ENCODE measurements at regions not wholly inside any gene's neighbourhood (a gene's known extent, or its start where the extent isn't known, plus 50 kb on each side); places are given as distances from the start of the nearest gene placed in this dataset.
"Not testable (repeated sequence)": the region's sequence is repeated elsewhere in the genome, so short reads cannot be mapped to it uniquely, and the experiment has no call there.

DNA sequence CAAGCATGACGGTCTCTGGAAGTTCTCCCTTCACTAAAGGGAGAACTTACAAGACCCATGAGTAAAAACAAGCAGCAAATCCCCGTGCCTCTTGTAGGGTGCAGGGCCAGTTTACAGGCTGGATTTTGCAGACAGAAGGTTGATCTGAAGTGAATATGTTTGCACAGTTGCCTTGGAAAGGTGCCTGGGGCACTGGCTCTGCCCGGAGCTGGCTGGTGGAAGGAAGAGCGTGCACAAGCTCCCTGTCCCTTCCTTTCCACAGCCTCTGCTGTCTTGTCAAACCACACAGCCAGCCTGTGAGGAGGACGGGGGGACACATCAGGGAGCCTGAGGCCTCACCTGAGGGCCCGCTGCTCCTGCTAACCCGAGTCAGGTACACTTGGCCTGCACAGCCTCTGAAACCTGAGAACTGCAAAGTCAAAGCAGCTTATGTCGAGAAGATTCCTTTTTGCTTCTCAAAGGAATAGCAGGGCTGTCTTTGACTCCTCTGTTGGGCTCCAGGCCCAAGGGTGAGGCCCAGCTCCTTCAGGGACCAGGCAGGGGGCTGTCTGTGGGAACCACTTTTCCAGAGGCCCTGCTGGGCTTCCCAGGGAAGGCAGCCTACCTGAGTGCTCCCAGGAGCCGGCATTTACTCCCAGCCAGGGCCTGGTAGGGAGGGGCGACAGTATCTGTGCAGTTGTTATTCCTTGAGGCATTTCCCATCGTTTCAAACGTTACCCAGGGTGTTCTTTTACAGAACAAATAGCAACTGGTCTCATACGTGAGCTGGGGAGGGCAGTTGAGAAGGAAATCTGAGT is 251.5 kb downstream of the SIPA1L2 start:
- peak; percentile 53 for DNase-seq

- no peak for DNase-seq
Measured at GRCh38 chr1:232377494-232377770, 252.5 kb downstream of the SIPA1L2 start.

DNA sequence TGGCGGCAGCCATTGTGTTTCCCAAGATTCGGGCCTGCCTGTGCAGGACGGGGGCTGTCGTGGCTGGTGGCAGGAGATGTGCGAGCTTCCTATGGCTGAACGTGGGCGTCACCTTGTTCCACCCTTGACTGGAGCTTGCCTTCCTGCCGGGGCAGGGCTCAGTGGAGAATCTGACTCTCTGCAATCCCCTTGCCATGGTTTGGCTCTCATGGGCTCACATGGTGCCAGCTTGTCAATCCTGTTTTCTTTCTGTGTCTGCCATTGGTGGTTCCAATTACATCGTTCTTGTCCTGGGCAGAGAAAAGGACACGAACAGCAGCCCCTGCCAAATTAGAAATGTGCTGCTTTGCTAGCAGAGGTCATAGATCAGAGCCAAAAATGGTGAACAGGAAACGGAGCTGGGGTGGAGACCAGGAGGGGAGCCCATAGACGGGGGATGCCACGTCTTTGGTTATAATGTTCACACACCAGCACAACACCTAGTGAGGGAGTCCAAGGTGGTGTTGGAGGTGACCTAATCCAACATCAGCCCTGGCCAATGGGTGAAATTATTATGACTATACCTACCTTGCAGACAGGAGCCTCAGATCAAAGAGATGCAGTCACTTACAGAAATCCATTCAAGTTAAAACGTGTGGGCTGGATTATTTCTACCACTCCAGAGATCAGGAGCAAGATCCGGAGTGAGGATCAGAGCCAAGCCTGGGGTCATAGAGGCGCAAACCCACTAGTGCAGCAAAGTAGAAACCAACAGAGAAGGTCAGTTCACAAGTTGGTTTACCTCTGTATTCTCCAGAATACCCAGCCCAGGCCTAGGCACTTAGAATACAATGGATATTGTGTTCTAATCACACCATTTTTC is 253.1 kb downstream of the SIPA1L2 start:
- no peak for DNase-seq

- no peak for DNase-seq
Measured at GRCh38 chr1:232372841-232373440, 257.0 kb downstream of the SIPA1L2 start.

DNA sequence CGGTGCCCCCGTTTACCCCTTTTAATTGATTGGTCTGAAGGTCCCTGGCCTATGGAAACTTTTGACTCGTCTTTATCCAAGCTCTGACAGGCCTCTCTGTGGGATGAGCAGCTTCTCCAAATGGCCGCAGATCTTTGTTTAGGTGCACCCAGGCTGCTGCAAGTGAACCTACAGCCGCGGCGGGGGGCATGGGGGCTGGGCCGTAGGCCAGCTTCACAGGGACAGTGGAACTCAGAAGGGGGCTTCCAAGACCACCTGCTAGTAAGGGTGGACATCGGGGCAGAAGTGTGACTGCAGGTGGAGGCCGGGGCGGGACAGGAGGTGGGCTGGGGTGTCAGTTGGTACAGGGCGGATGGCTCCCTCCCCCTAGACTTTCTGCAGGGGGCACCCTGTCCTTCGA is 257.5 kb downstream of the SIPA1L2 start:
- DNase-seq = no peak

DNA sequence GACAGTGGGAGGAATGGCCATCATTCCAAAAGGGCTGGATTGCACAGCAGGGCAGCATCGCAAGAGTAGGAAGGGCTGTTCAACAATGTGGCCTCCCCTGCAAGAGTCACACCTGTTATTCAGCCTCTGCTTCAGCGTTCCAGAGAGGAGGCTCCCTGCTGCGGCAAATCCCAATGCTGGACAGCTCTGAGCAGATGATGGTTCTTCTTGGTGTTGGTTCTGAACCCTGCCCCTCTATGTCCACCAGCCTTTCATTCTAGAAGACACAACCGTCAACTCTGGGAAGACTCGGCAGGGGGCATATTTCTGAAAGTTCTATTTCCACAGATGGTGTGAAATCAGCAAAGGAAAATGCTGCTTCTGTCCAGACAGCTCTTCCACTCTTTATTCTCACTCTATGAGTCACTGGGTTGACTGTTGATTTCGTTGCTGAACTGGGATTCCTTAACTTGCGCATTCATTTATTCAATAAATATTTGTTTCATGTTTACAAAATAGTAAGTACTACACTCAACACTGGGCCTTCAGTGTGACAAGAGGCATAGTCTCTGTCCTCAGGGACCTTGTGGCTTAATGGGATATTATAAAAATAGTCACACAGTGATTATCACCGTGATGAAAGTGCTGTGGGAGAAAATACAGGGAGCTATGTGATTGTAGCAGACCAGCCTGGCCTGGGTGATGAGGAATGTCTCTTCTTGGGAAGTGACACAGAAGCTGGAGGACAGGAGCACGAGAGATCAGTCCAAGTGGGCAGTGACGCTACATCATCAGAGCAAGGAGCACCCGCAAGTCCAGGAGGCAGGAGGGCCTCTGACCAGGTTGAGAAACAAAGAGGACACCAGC is 260.3 kb downstream of the SIPA1L2 start:
- no peak for DNase-seq

GRCh38 chr1:232368821-232369321 is 261.1 kb downstream of the SIPA1L2 start:
- DNase-seq = no peak

- peak; percentile 82 for DNase-seq
Measured at GRCh38 chr1:232367293-232367692, 262.6 kb downstream of the SIPA1L2 start.

DNA sequence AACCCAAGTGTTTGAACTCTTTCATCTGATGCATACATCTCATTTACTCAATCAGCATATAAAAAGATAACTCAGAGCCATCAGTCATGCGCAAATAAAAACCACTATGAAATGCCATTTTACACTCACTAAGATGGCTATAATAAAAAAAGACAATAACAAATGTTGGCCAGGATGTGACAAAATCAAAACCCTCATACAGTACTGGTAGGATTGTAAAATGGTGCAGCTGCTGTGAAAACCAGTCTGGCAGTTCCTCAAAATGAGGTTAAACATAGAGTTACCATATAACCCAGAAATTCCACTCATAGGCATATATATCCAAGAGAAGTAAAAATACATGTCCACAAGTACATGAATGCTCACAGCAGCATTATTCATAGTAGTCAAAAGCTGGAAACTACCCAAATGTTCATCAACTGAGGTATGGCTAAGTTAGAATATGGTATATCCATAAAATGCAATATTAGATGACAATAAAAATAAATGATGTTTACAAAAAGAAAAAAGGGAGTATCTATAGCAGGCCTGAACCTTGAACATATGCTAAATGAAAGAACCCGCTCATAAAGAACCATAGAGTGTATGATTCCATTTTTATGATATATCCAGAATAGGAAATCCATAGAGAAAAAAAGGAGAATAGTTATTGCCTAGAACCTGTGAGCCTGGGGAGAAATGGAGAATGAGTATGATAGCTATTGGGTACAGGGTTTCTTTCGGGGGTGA is 265.1 kb downstream of the SIPA1L2 start:
- no peak for DNase-seq

- DNase-seq = no peak
Measured at GRCh38 chr1:232363008-232363407, 266.9 kb downstream of the SIPA1L2 start.

- no peak for DNase-seq
Measured at GRCh38 chr1:232357416-232357815, 272.5 kb downstream of the SIPA1L2 start.

- no peak for DNase-seq
Measured at GRCh38 chr1:232355162-232356006, 274.5 kb downstream of the SIPA1L2 start.

DNA sequence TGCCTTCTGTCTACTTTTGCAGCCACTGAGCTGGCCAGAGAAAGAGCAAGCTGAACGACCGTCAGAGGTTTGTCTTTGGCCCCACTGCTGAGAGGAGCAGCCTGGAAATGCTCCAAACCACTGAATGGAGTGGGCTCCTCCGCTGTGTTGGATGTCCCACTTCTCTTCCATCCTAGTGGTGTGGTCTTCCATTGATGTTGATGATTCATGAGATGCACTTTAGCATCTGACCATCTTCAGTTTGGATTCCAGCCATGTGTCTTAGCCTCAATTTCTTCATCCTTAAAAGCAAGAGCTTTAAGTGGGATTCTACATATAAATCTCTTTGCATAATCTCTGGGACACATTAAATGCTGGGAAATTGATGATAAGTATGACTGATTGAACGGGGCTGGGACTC is 276.9 kb downstream of the SIPA1L2 start:
- DNase-seq = no peak

GRCh38 chr1:232352366-232352765 is 277.6 kb downstream of the SIPA1L2 start:
- DNase-seq = no peak

DNA sequence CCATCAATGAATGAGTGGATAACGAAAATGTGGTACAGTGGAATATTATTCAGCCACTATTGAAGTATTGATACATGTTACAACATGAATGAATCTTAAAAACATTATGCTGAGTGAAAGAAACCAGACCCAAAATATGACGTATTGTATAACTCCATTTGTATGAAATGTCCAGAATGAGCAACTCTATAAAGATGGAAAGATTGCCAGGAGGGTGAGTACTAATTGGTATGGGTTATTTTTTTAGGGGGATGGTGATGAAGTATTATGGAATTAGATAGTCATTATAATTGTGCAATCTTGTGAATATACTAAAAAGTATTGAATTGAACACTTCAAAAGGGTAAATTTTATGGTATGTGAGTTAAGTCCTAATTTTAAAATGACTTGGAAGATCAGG is 278.6 kb downstream of the SIPA1L2 start:
- no peak for DNase-seq

- no peak for DNase-seq
Measured at GRCh38 chr1:232346844-232347243, 283.1 kb downstream of the SIPA1L2 start.

DNA sequence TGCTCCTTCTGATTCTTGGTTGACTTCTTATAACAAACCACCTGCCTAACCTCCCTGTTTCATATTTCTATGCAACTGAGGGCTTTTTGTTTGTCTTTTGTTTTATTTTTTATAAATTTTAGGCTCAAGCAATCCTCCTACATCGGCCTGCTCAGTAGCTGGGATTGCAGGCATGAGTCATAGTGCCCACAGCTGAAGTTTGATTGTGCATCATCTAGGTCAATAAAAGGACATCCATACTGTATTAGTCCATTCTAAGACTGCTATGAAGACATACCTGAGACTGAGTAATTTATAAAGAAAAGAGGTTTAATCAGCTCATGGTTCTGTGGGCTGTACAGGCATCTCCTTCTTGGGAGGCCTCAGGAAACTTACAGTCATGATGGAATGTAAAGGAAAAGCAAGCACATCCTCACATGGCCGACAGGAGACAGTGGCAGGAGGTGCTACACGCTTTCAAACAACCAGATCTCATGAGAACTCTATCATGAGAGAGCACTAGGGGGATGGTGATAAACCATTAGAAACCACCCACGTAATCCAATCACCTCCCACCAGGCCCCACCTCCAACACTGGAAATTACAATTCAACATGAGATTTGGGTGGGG is 285.0 kb downstream of the SIPA1L2 start:
- no peak for DNase-seq

- DNase-seq = not testable (repeated sequence)
Measured at GRCh38 chr1:232344186-232344585, 285.7 kb downstream of the SIPA1L2 start.

DNA sequence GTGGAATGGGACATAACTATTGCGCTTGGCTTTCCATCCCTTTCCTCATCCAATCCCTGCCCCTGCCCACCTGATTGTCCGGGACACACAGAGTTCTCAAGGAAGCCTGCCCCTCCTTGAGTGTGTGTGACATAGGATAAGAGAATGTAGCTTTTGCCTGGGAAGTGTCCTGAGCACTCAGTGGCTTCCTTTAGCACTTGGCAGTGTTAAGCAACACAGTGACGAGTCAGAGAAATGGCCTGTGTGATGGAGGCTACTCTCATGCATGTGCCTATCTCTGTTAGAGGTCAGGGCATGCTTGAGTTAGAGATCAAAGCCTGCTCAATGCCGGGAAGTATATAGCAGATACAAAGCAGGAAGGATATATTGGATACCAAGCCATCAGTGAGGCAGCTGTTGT is 289.5 kb downstream of the SIPA1L2 start:
- no peak for DNase-seq

DNA sequence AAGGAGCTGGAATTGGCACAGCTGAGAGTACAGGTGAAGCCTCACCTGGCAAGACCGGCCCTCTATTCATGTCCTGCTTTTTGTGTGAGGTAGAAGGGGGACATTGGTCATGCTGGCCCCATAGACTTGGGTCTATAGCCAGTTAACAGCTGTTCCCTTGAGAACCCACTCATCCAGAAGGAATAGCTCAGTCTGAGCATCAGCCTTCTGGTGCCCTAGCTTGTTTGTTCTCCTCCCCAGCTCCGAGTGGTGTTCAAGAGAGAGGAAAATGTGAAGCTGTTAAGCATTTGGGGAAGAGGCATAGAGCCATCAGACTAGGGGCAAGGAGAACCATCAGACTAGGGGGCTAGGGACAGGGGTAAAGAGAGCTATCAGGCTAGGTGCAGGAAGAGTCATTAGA is 290.9 kb downstream of the SIPA1L2 start:
- peak; percentile 86 for DNase-seq

Measured in NCI-H2171 treated with DMSO at 0.1 percent for 48 hours (cell line).